SIG-M5 treated with dmso at 0.1 percent for 504 hours (cell line): ENCODE measurements at regions not wholly inside any gene's neighbourhood (a gene's known extent, or its start where the extent isn't known, plus 50 kb on each side); places are given as distances from the start of the nearest gene placed in this dataset.
"Not testable (repeated sequence)": the region's sequence is repeated elsewhere in the genome, so short reads cannot be mapped to it uniquely, and the experiment has no call there.

Source experiments
- DNase-seq: peaks from one replicate; lab custom pipeline; 2025; ENCODE audit not compliant: unreplicated experiment; lab: John Stamatoyannopoulos, UW

DNA sequence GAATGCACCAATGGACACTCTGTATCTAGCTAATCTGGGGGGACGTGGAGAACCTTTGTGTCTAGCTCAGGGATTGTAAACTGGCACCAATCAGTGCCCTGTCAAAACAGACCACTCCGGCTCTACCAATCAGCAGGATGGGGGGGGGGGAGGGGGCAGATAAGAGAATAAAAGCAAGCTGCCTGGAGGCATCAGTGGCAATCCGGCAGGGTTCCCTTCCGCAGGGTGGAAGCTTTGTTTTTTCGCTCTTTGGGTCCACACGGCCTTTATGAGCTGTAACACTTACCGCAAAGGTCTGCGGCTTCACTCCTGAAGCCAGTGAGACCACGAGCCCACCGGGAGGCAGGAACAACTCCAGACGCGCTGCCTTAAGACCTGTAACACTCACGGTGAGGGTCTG lies 827.1 kb downstream of the PLOD2 start:
- no peak for DNase-seq

DNA sequence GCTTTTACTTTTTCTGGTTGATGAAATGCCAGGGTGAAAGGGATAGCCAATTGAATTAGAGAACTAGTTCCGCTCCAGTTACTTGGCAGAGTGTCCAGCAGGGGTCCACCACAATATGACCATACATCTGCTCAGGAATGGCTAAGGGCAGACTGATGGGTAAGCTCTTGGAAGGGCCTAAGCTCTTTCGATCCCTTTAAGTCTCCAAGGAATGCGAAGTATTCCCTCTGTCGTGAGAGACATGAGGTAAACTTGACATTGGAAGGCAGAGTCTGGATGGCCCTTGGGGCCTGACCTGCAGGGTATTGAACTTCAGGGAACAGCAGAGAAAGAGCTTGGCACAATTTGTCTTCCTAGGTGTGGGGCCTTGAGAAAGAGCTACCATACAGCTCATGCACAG lies 805.8 kb downstream of the PLOD2 start:
- no peak for DNase-seq

DNA sequence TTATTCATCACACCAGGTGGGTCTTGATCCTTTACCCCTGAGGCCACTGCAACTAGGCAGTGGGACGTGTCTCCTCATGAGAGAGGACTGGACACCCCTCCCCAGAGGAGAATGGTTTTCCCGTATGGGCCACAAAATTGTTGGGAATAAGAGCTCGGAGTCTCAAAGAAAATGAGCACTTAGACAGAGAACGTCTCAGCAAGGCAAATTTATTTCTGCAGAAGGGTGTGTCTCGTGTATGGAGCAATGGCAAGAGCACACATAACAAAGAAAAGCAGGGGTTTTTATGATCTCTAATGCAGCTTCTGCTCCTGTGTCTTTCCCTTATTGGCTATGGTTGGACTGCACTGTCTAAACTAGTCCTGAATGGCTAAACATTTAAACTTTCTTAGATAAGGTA lies 803.5 kb downstream of the PLOD2 start:
- DNase-seq = no peak

DNA sequence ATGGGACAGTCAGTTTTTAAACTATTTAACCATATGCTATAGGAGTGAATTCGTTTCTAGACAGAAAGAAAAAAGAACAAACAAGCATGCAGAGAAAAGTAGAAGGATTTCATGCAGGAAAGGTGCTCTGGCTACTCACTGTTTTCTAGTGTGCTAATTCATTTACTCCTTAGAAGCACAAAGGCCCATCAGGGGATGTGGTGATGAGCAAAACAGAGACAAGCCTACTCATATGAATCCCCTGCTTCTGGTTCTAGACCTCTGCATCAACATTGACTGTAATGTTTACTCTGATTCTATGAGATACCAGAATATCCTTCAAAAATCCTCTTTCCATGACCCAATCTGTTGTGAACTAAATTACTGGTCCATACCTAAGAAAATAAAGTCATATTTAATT lies 801.9 kb downstream of the PLOD2 start:
- DNase-seq = no peak

DNA sequence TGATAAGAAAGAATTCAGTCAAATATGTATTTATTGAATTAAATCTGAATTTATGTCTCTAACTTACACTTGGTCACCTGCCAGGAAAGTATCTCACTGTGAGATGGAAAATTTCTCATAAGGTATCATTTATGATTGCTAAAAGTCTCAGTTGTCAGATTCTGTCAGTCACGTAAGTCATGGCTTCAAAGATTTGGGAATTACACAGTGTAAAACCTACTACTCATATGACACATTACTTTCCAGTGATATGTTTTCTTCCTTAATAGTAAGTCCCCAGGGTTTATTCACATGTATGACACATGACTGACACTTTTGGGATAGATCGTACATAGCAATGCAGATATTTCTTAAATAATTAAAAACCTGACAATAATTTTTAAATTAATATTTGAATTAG lies 792.2 kb downstream of the PLOD2 start:
- DNase-seq = no peak

DNA sequence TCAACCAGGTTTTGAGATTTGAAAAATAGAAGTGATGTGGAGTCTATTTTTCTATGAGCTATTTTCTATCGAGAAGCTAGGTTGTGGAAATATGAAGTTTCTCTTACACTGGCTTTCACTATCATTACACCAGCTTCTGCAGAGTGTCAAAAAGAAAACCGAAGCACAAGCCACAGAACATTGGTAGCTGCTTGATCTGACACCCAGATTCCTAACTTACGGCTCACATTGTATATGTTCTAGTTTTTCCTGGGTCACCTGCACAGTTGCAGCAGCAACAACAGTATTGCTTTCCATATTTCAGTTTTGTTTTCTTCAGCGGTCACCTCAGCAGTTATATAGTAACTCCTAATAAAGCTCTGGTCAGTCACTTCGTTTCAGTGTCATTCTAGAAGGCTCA lies 790.1 kb downstream of the PLOD2 start:
- no peak for DNase-seq

DNA sequence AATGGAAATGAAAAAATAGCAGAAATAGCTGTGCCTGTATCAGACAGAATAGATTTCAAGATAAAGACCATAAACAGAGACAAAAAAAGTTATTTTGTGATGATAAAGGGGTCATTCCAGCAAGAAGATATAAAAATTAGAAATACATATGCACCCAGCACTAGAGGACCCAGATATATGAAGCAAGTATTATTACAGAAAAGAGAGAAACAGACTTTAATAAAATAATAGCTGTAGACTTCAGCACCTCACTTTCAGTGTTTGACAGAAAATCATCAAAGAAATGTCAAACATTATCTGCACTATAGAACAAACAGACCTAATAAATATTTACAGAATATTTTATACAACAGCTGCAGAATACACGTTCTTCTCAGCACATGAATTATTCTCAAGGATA lies 783.7 kb downstream of the PLOD2 start:
- DNase-seq = no peak

DNA sequence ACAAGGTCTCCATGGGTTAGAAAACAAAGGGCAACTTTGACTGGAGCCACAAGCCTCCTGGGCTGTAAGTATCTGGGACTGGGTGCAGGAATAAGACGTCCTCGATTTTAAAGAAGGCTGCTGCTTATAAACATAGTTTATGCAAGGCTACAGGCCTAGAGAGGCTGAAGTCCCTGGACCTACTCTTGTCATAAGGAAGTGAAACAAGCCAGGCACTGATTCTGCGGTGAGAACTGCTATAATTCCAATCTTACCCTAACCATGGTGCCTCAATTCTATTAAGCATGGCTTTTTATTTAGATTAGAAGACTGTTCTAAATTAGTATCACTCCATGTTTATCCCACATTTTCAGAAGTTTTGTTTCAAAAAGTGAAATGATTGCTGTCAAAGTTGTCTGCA lies 777.6 kb downstream of the PLOD2 start:
- DNase-seq = peak; percentile 53

DNA sequence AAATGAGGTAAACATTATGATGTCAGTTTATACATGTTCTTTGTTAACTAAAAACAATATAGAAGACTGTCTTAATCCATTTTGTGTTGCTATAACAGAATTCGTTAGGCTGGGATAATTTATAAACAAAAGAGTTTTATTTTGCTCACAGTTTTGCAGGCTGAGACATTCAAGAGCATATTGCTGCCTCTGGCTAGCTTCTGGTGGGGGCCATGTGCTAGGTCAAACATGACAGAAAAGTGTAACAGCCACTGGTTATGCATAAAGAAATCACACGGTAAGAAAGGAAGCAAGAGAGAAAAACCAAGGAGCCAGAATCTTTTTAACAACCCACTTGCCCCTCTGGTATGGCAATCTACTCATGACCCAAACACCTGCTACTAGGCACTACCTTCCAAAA lies 776.7 kb downstream of the PLOD2 start:
- no peak for DNase-seq

DNA sequence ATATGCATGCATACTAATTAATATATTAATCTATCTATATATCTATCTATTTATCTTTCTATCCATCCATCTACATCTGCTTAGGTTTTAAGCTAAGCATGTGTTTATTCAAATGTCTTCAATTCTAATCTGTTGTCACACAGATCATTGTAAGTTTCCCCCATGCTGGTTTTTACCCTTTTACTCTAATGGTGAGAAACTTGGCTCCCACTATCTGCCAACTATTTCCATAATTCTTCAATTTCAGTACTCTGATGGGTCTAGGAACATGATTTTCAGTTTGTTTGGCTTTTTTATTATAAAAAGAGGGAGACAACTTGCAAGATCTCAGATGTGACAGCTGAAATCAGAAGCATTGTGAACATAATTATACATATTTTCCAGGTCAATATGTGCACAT lies 773.8 kb downstream of the PLOD2 start:
- DNase-seq = no peak

DNA sequence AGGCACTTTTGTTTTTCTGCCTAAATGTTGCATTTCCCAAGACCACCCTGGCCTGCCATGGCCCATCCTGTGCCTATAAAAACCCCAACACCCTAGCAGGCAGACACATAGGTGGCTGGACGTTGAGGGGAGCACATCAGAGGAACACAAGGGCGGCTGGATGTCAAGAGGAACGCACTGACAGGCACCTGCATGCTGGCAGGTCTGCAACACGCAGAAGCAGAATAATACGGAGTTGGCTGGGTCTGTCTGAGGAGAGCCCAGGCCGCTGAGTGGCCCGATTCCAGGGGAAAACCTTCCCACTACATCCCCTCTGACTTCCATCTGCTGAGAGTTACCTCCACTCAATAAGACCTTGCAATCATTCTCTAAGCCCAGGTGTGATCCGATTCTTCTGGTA lies 765.6 kb downstream of the PLOD2 start:
- no peak for DNase-seq

DNA sequence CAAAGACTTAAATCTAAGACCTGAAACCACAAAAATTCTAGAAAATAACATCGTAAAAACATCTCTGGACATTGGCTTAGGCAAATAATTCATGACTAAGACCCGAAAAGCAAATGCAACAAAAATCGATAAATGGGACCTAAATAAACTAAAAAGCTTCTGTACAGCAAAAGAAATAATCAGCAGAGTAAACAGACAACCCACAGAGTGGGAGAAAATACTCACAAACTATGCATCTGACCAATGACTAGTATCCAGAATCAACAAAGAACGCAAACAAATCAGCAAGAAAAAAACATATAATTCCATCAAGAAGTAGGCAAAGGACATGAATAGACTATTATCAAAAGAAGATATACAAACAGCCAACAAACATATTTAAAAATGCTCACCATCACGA lies 749.4 kb downstream of the PLOD2 start:
- no peak for DNase-seq

DNA sequence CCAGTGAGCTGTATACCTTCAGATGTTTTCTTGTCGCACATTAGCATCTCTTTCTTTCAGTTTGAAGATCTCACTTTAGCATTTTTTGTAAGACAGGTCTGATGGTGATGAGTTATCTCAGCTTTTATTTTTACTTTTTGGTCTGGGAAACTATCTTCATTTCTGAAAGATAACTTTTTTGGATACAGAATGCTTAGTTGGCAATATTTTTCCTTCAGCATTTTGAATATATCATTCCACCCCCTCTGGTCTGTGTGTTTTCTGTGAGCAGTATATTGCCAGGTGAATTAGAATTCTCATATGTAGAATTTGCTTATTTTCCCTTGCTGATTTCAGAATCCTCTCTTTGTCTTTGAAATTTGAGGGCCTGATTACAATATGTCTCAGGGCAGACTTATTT lies 743.3 kb downstream of the PLOD2 start:
- no peak for DNase-seq

DNA sequence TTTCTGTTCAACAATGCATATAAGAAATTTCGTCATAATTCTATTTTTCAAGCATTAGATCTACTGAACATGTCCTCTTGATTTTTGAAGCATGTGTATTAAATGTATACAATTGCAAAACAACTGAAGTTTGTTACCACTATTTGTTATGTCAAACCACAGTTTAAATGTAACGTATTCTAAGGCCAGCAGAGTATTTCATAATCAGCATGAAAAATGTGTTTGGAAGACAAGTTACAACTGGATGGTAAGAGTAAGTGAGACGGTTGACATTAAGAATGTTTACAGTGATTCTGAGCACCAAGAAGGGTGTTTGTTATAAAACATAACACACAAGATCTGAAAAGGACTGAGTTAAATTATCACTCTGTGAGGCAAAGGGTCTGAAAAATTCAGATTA lies 738.4 kb downstream of the PLOD2 start:
- DNase-seq = no peak

DNA sequence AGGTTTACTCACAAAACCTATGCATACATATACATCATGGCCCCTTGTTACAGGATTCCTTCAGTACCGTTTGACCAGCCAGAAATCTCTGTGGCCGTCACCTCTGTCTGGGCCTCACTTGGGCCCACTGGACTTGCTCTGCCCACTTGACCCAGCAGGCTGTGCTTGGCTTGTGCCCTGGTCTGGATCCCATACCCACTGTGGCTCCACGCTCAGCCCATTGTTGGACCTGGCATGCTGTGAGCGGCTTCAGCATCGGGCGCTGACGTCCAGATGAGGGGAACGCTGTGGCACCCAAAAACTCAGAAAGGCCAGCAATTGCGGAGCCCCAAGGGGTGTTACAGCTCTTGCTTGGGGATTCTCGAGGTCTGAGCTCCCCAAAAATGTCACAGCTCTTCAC lies 733.6 kb downstream of the PLOD2 start:
- no peak for DNase-seq

DNA sequence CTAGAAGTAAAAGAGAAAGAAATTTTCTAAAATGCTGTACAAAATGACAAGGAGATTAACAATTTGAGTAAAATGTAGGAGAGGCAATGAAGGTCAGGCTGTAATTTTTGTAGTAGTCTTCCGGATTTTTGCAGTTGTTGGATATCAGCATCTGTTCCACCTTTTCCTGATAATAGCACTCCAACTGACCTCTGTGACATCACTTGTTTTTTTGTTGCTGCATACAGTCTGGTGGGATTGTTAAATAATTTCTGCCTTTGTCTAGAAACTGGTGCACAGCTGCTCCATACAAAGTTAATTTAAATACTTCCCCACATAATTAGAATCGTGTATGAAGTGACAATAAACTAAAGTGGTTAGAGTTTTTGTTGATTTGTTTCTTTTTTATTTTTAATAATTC lies 731.4 kb downstream of the PLOD2 start:
- no peak for DNase-seq

DNA sequence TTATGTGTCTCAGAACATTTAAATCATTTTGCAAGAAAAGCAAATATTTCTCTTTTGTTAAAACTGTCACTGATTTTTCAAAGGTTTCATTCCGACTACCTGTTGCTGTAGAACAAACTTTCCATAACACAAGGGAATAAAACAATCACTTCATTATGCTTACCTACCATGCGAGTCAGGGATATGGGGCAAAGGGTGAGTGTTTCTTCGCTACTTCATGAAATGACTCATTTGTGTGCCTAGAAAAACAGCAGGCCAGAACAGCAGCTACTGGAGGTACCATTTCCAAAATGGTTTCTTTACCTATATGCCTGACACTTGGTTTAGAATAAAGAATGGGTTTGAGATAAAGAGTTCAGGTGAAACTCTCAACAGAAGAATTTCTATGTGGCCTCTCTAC lies 712.5 kb downstream of the PLOD2 start:
- no peak for DNase-seq

DNA sequence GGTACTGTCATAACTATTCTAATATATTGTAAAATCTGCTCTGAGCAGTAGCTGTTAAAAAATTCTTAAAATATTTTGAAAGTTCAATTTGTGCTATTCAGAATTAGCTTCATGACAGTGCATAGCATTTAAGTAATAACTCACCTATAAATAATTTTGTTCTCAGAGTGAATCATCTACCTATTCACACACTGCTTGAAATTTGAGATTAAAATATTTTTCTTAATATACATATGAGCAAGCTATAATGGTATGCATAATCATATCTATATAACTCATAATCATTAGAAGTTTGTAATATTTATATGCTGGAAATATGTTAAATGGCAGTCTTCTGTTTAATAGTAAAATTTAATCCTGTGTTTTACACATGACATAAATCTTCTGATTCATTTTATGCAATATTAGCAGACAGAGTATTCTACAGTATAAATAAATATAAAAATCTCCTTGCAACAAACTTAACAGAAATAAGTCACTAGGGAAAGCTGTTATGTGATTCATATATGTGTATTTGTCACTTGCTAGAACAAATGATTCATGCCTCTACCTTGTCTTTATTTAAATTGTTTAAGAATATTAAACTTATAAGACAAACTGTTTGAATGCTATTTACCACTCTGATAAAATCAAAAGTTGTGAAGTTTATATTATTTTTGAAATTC lies 710.8 kb downstream of the PLOD2 start:
- DNase-seq = no peak

DNA sequence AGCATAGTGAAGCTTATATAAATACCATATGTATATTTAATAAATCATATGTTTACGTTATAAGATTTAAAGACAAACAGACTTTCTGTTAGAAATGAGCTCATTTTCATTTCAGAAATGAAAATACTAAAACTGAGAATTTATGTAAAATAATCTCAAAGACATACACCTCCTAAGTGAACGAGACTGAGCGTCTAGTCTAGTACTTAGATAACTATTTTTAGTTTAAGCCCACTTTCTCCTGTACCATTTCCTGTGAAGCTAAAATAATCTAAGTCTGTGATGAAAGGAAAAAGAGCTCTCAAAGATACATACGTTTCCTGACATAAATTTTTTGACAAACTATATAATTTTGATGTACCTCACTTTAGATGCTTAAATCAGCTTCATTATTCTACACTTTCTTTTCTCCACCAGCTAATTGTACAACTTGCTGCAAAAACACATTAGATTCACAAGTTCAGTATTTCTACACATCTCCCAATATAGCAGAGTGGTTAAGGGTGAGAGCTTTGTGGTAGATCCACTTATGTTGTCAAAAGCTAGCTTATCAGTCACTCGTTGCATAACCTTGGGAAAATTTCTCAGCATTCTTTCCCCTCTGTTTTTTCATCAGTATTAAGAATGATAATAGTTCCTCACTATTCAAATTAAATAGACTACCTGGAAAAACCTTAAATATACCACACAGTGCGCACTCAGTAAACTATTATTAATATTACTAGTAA lies 703.0 kb downstream of the PLOD2 start:
- DNase-seq = peak; percentile 37

DNA sequence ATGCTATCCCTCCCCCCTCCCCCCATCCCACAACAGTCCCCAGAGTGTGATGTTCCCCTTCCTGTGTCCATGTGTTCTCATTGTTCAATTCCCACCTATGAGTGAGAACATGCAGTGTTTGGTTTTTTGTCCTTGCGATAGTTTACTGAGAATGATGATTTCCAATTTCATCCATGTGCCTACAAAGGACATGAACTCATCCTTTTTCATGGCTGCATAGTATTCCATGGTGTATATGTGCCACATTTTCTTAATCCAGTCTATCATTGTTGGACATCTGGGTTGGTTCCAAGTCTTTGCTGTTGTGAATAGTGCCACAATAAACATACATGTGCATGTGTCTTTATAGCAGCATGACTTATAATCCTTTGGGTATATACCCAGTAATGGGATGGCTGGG lies 701.3 kb downstream of the PLOD2 start:
- DNase-seq = not testable (repeated sequence)

DNA sequence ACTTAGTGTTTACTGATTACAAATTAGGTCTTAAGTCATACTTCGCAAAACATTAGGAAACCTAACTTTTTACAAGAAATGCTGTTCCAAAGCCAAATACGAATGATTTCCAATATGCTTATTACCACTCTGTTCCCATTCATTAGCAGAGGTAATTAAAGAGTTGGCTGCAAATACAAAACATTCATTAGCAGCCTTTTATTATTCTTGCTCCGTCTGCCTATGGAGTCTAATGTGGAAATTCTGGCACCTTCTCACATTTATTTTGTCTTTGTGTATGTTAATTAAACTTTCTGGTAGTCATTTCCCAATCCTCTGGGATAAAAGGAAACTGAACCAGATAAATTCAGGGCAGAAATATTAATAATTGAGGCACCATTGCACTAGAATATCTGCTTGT lies 689.0 kb downstream of the PLOD2 start:
- no peak for DNase-seq

DNA sequence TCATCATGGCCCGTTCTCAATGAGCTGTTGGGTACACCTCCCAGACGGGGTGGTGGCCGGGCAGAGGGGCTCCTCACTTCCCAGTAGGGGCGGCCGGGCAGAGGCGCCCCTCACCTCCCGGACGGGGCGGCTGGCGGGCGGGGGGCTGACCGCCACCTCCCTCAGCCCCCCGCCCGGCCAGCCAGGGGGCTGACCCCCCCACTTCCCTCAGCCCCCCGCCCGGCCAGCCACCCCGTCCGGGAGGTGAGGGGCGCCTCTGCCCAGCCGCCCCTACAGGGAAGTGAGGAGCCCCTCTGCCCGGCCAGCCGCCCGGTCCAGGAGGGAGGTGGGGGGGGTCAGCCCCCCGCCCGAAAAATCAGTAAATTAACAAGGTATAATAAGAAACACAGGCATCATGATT lies 678.2 kb downstream of the PLOD2 start:
- DNase-seq = not testable (repeated sequence)

DNA sequence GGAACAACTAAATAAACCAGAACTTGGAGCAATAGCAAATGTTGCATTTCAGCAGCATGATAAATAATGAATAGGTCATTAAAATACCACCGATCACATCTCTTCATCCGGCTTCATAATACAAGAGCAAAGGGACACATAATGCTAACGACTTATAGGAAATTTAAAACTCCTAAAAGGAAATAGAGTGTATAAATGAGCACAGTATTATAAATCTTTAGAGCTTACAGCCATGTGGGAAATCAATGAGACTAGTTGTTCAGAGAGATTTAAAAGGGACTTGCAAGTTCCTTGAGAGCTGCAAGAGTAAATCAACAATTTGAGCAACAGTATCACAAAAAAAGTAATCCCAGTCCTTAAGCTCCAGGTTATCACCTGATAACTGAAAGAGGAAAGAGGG lies 677.0 kb downstream of the PLOD2 start:
- DNase-seq = no peak
